Prostate gland (tissue), 2 donors: ENCODE measurements at regions not wholly inside any gene's neighbourhood (a gene's known extent, or its start where the extent isn't known, plus 50 kb on each side); places are given as distances from the start of the nearest gene placed in this dataset.

Experiments used
- DNase-seq: peaks from one replicate; pipeline ENCODE4 v3.0.0-alpha.2; 2019; ENCODE audit warnings: low spot score
- H3K27ac ChIP-seq, 2 donors: fragments of 200-600 bp; sonication (generic); 2 replicates each; pipeline ENCODE4 v1.5.1; 2017 to 2019
- H3K27me3 ChIP-seq: fragments of 200-600 bp; sonication (generic); replicated peaks from 2 replicates; pipeline ENCODE4 v1.5.1; 2019; ENCODE audit not compliant: insufficient read depth
- H3K36me3 ChIP-seq, 2 donors: fragments of 200-600 bp; sonication (generic); 1 replicate in 1 of 2; 2 replicates in 1 of 2; pipeline versions ENCODE4 v1.5.1 to v1.8.1; 2017 to 2019
- H3K4me1 ChIP-seq: fragments of 200-600 bp; sonication (generic); replicated peaks from 2 replicates; pipeline ENCODE4 v1.5.1; 2019
- H3K4me3 ChIP-seq, 2 donors: fragments of 200-600 bp; sonication (generic); 2 replicates each; pipeline ENCODE4 v1.5.1; 2017 to 2019
- H3K9me3 ChIP-seq: fragments of 200-600 bp; sonication (generic); 2 replicates; pipeline ENCODE4 v1.5.1; 2017
- POLR2A ChIP-seq: fragments of 450-650 bp; IDR thresholded peaks from one replicate; pipeline ENCODE4 v1.6.1; 2016; ENCODE audit warnings: antibody characterized with exemption, mild to moderate bottlenecking
- POLR2AphosphoS5 ChIP-seq: sonication (generic); formaldehyde crosslinking; IDR thresholded peaks from one replicate; pipeline ENCODE4 v1.6.1; 2017; ENCODE audit warnings: antibody characterized with exemption
- WGBS: methylation state at CpG from one replicate; pipeline ENCODE4 v1.1.5; 2018; 5-methylcytosine and 5-hydroxymethylcytosine counted together
- intact Hi-C: fragments of 100-400 bp; cut with DNase I; formaldehyde crosslinking; loops from one replicate; pipeline ENCODE4 v1.14.2; 2022
- TF ChIP-seq, protein P1 (sequence below), 4 experiments: fragments of 200-600 bp in 2 of 4; fragments of 450-650 bp in 2 of 4; sonication (generic) in 2 of 4; IDR thresholded peaks; 1 replicate in 3 of 4; 2 replicates in 1 of 4; pipeline ENCODE4 v1.5.1; 2016 to 2019; ENCODE audit warnings: antibody characterized with exemption in 4 of 4, mild to moderate bottlenecking in 2 of 4, moderate library complexity in 2 of 4

DNA sequence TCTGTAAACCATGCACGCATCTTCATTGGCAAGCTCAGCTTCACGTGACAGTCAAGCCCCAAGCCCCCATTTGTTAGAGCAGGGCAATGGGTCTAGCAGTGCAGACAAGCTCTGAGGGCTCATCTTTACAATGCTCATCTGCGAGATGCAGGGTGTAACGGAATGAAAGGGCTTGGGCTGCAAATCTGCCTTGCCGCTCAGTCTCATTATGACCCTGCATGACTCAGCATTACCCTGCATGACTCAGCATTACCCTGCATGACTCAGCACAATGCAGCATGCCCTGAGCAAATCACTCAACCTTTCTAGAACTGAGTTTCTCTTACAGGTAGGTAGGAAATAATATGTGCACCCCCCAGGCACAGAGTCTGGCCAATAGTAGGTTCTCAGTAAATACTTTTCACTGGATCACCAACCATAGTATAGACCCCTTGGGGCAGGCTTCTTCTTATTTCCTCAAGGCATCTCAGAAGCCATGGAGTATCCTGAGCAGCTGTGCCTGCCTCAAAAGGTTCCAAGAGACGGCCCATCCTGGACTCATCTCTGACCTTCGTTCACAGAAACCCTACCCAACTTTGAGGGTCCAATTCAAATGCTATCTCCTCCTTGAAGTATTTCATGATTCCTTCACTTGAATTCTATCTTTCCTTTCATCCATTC lies 391.3 kb upstream of the CDH5 start:
- H3K9me3 ChIP-seq, result no peaks in the 10 kb centered on the region
- no peaks in the 10 kb centered on the region for H3K36me3 ChIP-seq
- intact Hi-C loops, result no loop called here
- 86% methylated on average over 7 of the region's 7 CpGs for WGBS
- H3K27me3 ChIP-seq, result no peaks in the 10 kb centered on the region
- H3K4me3 ChIP-seq, result no peak overlapping the region
- H3K27ac ChIP-seq, result no peak overlapping the region
- H3K4me1 ChIP-seq, result no peaks in the 10 kb centered on the region
- TF ChIP-seq, protein P1, sequence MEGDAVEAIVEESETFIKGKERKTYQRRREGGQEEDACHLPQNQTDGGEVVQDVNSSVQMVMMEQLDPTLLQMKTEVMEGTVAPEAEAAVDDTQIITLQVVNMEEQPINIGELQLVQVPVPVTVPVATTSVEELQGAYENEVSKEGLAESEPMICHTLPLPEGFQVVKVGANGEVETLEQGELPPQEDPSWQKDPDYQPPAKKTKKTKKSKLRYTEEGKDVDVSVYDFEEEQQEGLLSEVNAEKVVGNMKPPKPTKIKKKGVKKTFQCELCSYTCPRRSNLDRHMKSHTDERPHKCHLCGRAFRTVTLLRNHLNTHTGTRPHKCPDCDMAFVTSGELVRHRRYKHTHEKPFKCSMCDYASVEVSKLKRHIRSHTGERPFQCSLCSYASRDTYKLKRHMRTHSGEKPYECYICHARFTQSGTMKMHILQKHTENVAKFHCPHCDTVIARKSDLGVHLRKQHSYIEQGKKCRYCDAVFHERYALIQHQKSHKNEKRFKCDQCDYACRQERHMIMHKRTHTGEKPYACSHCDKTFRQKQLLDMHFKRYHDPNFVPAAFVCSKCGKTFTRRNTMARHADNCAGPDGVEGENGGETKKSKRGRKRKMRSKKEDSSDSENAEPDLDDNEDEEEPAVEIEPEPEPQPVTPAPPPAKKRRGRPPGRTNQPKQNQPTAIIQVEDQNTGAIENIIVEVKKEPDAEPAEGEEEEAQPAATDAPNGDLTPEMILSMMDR (IDR thresholded peaks at IDR 0.05), result no peak
- no peak for TF ChIP-seq POLR2AphosphoS5
- TF ChIP-seq POLR2A, result no peak
- no peak for DNase-seq

DNA sequence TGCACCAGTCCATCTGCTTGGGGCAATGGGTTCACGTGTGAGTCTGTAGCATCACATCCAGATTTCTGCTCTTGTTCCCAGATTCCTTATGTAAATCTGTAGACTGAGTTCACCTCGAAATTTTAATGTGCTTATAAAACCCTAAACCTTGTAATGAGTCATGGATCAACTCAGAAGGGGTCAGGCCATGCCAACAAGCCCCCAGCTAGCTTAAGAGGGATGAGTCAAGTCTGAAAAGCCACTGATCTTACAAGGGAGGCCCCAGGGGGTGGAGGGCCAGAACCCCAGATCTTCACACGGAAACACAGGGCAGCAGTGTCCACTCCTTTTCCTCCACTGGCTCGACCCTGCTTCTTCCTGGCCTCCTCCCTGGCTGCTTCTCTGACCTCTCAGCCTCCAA lies 399.1 kb upstream of the CDH5 start:
- no peaks in the 10 kb centered on the region for H3K9me3 ChIP-seq
- no peaks in the 10 kb centered on the region for H3K4me1 ChIP-seq
- 75% methylated on average over 4 of the region's 4 CpGs for WGBS
- DNase-seq, result no peak
- no peak for TF ChIP-seq POLR2A
- TF ChIP-seq POLR2AphosphoS5, result no peak
- TF ChIP-seq, protein P1 (IDR thresholded peaks at IDR 0.05), result no peak
- H3K27me3 ChIP-seq, result no peaks in the 10 kb centered on the region
- intact Hi-C loops, result no loop called here
- no peak overlapping the region for H3K27ac ChIP-seq
- H3K4me3 ChIP-seq, result no peak overlapping the region
- no peaks in the 10 kb centered on the region for H3K36me3 ChIP-seq

DNA sequence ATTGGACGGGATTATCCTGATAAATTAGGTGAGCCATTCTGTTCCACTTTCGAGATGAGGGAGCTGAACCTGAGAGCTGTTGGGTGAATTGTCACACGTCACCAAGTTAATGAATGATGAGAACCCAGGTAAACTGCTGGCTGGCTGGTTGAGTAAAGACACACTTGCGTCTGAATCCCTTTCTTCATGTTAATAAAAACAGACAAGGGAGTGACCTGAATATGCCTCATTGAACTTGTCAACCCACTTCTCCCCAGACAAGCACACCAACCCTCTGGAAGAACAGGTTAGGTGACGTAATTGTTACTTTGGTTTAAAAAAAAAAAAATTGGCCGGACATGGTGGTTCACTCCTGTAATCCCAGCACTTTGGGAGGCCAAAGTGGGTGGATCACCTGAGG lies 400.9 kb upstream of the CDH5 start:
- Histone ChIP-seq H3K9me3 (no peaks in the 10 kb centered on the region), H3K4me1 (no peaks in the 10 kb centered on the region), H3K27me3 (no peaks in the 10 kb centered on the region), H3K27ac (no peak overlapping the region), H3K36me3 (no peaks in the 10 kb centered on the region), H3K4me3 (no peak overlapping the region)
- WGBS, result 54% methylated on average over 6 of the region's 6 CpGs
- intact Hi-C loops, result no loop called here
- no peak for TF ChIP-seq POLR2AphosphoS5
- no peak for TF ChIP-seq POLR2A
- TF ChIP-seq, protein P1 (IDR thresholded peaks at IDR 0.05), result no peak
- no peak for DNase-seq

DNA sequence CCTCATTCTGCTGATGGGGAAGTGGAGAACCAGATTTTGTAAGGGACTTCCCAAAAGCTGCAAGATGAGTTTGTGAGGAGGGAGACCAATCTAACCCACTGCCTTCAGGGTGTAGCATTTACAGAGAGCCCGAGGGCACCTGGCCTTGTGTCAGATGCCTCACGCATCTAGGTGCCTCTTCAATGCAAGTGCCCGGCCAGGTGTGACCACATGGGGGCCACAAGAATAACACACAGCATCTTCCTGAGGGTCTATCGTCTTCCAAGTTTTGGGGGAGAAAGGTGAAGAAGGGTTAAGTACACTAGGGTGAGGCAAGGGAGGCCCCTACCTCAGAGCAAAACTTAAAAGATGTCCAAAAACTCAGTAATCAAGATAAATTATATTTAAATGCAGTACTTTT lies 401.7 kb upstream of the CDH5 start:
- no peak for DNase-seq
- Histone ChIP-seq H3K27ac (no peak overlapping the region), H3K4me3 (no peak overlapping the region), H3K9me3 (no peaks in the 10 kb centered on the region), H3K27me3 (no peaks in the 10 kb centered on the region), H3K4me1 (no peaks in the 10 kb centered on the region), H3K36me3 (no peaks in the 10 kb centered on the region)
- 92% methylated on average over 4 of the region's 4 CpGs for WGBS
- intact Hi-C loops, result no loop called here
- no peak for TF ChIP-seq POLR2AphosphoS5
- no peak for TF ChIP-seq POLR2A
- TF ChIP-seq, protein P1 (IDR thresholded peaks at IDR 0.05), result no peak

DNA sequence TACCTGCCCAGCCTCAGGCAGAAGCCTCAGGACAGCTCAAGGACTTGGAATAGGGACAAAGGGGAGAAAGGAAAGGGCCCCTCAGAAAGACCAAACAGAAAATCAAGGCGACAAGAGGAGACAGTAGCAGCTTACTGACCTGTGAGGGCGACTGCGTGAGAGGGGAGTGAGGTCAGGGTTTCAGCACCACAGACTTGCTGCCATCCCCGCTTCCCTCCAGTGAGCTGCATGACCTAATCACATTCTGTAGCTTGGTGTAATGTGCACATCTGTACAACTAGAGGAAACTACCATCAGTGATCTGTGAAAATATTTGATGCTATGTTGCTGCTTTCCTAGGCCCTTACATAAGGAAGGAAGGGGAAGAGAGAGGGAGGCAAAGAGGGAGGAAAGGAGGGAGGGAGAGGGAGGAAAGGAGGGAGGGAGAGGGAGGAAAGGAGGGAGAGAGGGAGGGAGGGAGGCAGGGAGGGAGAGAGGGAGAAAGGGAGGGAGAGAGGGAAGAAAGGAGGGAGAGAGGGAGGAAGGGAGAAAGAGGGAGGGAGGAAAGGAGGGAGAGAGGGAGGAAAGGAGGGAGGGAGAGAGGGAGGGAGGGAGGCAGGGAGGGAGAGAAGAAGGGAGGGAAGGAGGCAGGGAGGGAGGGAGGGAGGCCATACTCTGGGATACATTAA lies 404.9 kb upstream of the CDH5 start:
- Histone ChIP-seq H3K4me3 (no peak overlapping the region), H3K4me1 (no peaks in the 10 kb centered on the region), H3K27ac (no peak overlapping the region), H3K36me3 (no peaks in the 10 kb centered on the region), H3K27me3 (no peaks in the 10 kb centered on the region), H3K9me3 (no peaks in the 10 kb centered on the region)
- TF ChIP-seq, protein P1 (IDR thresholded peaks at IDR 0.05), result no peak
- no peak for TF ChIP-seq POLR2A
- TF ChIP-seq POLR2AphosphoS5, result no peak
- WGBS, result 92% methylated on average over 4 of the region's 4 CpGs
- no peak for DNase-seq
- intact Hi-C loops, result no loop called here
